Hippocampal formation (tissue), 2 donors: ENCODE measurements at regions not wholly inside any gene's neighbourhood (a gene's known extent, or its start where the extent isn't known, plus 50 kb on each side); places are given as distances from the start of the nearest gene placed in this dataset.

Source experiments
- DNase-seq, 2 donors: peaks; one replicate each; lab custom pipeline; 2025; lab: John Stamatoyannopoulos, UW

DNA sequence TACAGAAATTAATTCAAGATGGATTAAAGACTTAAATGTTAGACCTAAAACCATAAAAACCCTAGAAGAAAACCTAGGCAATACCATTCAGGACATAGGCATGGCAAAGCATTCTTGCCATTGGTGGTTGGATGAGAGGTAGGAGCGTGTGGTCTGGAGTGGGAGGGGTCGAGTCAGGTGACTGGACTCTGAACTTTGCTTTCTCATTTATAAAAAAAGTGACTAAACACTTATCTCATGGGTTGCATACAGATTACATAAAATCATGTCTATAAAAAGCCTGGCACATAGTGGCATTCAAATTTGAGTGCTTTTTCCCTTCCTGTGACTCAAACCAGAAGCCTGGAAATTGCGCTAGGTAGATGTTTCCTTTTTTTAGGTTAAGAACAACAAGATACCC lies 159.7 kb upstream of the SHISA6 start:
- no peak for DNase-seq

DNA sequence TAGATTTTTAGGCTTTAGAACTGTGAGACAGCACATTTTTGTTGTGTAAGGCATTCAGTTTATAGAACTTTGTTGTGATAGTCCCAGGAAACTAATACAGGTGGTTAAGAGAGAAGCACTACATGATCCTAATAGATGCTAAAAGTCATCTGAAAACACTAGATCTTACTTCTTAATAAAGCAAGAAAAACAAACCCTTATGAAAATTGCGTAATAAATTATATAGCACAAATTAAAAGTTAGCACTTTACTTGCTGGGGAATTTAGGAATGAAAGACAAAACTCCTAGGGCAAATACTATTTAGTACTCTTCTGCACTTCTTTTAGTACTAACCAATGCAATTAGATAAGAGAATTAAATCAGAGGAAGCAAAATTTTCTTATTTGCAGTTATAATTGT lies 163.3 kb upstream of the SHISA6 start:
- no peak for DNase-seq

DNA sequence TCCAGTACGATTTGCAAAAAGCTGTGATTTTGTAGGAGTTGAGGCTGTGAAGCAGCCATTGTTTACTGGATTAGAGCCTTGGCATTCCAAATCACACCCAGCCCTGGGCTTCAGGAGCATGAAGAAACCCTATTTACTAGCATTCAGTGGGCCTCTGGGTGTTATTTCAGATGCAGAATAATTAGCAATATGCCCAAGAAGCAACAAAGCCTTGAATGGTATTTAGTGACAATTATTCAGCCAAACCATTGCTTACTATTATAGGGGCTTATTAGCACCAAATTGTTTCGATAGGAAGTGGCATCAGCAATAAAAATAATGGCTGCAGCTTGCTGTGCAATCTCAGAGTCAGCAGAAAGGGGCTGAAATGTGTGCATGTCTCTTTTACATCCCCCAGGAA lies 166.6 kb upstream of the SHISA6 start:
- no peak for DNase-seq

DNA sequence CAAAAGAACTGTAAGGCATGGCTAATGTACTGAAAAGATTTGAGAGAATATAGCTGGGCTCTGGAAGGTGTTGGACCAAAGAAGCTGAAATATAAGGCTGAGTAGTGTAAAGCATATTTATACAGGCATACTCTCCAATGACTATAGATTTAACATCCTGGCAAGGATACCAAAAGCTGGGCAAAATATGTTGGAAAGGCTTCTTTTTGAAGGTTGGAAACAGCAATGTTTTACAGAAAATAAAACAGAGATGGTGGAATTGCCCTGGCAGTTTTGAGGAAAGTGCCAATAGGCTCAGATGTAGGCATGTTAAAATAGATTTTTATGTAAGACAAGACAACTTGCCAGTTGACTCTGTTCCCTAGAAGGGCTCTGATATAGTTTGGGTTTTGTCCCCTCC lies 184.1 kb upstream of the SHISA6 start:
- DNase-seq: no peak

DNA sequence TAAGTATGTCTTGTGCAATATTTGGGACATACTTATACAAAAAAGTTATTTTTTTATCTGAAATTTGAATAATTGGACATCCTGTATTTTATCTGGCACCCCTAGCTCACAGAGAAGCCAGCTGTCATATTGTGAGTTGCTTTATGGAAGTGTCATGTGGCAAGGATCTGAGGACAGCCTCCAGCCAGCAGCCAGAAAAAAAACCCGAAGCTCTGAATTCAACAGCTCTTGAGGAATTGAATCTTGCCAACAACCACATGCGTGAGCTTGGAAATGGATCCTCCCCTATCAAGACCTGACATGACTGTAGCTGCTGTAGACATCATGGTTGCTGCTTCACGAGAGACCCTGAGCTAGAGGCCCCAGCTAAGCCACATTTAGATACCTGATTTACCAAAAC lies 187.2 kb upstream of the SHISA6 start:
- DNase-seq: no peak

DNA sequence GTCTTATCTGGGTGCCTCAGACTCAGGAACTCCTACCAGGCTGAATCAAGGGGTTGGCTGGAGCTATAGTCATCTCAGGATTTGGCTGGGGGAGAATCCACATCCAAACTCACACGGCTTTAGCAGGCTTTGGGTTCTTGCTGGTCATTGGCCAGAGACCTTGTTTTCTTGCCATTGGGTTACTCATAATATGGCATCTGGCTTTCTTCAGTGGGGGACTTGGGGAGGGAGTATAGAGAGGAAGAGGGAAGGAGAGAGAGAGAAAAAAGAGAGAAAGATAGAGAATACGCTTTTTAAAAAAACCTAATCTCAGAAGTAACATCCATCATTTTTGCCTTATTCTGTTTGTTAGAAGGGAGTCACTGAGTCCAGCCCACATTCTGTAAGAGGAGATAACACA lies 191.5 kb upstream of the SHISA6 start:
- DNase-seq: no peak

DNA sequence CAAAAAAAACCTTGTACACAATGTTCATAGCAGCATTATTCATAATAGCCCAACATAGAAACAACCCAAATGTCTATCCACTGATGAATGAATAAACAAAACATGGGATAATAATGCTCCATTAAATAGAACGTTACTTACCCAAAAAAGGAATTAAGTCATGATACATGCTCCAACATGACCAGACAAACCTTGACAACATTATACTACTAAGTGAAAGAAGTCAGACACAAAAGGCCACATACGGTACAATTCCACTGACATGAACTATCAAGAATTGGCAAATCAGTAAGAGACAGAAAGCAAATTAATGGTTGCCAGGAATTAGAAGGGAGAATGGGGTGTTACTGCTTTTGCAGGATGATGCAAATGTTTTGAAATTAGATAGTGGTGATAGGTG lies 193.8 kb upstream of the SHISA6 start:
- no peak for DNase-seq

DNA sequence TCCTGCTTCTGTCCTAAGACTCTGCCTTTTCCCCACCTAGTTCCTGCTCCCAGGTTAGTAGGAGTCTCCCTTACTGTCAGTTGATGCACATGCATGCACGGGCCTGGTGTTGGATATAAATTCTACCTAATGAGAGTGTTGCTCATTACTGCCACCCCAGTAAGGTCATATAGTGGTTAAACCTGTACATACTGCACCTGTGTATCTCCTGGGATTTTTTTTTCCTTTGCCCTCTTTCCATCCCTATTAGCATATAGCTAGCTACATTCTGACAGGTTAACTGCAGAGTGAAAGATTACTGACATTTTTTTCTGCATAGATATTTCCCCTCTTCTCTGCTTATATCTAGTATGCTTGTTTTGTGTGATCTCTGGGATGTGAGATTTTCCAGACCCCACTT lies 201.5 kb upstream of the PIRT start:
- DNase-seq: no peak

DNA sequence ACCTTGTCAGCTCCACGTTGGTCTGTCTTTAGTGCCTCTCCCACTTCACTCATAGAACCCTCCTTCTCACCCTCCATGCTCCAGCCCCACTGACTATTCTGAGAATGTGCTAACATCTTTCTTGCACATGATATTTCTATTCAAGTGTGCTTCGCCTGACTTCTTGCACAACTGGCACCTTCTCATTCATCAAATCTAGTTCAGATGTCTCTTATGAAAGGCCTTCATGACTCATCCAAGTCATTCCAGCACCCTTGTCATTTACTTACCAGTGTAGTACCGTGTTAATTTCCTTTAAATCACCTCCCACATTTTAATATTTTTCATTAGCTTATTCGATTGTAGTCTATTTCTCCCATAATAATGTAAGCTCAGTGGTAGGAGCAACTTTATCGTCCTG lies 197.8 kb upstream of the PIRT start:
- no peak for DNase-seq

DNA sequence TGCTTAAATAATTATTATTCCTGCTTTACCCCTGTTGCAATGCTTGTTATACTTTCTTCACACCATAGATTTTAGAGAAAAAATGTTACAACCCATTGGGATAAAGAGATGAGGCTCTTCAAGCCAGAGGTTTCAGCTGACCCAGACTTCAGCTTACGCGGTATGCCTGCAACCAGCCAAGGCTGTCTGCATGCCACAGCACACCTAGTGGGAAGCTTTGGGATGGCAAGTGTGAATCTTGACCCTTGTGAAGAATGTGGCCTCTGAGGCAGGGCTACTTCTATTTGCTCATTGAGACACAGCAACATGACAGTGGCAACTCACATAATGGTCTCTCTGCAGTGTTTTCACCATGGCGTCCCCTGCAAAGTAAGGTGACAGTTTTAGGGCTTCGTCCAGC lies 193.9 kb upstream of the PIRT start:
- DNase-seq: no peak

DNA sequence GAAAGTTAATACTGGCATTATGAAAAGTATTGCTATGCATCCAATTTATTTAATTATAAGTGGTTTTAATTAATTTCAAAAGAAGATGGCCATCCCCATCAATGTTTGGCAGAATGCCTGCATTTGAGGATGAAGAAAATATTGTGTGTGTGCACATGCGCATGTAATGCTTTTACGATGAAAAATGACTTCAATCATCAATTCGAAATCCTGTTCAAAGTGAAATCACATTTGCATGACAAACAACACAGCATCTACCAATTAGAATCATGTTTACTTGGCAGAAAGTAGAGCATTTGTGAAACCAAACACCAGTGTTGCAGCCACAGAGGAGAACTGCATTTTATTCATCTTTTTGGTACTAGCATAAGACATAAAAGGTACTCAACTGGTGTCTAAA lies 191.9 kb upstream of the PIRT start:
- DNase-seq: no peak

DNA sequence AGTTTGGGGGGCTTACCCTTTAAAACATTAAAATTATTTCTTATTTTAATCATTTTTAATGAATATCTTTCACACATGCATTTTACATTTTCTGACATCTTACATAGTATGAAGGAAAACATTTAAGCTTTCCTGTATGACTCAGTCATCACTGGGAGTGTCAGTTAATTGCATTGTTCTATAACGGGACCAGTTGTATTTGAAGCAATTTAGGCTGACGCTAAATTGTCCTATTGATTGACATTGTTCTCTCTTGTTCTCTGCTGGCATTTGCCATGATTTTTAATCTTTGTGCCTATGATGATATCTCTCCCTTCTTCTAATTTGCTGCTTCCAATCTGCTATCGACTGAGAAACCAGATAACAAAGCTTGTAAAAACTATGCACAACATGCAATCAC lies 190.5 kb upstream of the PIRT start:
- no peak for DNase-seq

DNA sequence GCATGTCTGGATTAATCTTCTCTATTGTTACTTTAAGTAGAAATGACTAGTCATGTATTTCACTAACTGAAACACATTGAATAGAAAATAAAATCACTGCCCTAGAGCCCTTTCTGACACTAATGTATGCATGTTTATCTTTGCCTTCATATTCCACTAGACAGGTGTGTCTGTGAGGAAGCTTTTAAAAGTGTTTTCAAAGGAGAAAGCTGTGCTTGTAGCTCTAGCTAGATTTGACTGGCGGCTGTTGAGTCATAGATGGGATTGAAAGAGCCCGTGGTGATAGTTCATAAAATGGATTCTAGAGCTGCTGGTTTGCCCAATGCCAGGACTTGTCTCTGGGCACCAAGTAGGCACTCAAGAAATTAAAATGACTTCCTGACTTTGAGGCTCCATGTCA lies 189.0 kb upstream of the PIRT start:
- no peak for DNase-seq

DNA sequence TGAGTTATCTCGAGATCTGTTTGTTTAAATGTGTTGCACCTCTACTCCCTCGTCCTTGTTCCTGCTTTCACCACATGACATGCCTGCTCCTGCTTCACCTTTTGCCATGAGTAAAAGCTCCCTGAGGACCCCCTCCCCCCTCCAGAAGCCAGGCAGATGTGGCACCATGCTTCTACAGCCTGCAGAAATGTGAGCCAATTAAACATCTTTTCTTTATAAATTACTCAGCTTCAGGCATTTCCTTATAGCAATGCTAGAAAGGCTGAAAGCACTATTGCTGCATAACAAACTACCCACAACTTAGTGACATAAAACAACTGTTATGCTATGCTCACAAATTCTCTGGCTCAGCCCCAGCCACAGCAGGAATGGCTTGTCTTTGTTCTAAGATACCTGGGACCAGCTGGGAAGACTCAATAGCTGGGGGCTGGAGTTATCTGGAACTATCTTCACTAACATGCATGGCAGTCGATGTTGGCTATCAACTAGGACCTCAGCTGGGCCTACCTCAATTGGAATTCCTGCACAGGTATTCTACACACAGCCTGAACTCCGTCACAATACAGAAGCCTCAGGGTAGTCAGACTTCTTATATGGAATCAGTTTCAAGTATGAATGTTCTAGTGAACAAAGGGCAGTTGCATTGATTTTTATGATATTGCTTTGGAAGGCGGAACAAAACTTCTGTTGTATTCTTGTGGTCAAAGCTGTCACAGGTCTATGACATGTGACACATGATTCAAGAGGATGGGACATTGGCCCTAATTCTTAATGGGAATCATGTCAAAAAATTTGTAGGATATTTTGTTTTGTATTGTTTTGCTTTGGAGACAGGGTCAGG lies 186.0 kb upstream of the PIRT start:
- DNase-seq: no peak

DNA sequence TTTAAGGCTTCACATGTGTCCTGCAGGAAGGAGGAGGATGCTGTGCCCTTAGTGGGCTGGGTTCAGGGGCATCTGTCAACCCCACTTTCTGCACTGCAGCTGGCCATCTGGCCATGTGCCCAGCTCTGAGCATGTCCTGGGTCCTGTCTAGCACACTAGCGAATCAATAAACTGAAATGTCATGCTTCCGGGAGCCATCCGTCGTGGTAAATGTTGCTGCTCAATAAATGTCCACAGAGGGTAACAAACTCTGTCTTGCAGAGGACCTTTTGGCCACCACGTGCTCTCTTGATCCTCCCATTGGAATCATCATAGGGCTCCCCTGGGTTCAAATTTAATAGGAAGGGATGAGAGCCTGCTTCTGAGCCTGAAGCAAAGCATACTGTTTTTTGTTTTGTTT lies 168.6 kb upstream of the PIRT start:
- no peak for DNase-seq

DNA sequence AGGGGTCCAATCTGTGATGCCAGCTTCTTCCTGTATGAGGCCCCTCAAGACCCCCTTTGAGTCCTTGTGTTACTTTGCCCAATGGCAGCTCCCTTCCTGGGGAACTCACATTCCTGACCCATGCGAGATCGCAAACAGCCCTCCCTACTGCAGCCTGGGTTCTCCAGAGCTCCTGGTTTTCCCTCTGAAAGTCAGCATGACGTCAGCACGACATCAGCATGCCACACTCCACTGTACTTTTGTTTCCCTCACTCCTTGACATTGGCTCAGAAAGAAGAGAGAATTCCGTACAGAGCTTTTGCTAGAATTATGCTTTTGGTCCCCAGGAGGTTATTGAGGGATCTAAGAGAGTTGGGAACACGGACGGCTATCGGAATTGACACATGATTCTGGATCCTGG lies 168.1 kb upstream of the PIRT start:
- no peak for DNase-seq

DNA sequence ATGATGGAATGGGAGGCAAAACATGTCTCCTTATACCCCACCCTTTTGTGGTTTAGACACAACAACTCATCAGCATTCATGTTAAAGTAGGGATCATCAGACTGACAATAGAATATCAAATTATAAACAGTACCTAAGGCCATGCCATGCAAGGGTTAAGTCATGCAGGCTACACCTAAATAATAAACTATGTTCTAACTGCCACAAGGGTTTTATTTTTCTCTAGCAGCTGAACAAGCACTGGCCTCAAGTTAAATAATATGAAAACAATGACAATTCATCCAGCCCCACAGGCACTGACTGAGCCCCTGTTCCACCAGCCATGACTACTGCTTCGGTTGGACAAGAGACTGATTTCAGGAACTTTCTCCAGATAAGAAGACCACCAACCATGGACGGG lies 164.5 kb upstream of the PIRT start:
- DNase-seq: no peak

DNA sequence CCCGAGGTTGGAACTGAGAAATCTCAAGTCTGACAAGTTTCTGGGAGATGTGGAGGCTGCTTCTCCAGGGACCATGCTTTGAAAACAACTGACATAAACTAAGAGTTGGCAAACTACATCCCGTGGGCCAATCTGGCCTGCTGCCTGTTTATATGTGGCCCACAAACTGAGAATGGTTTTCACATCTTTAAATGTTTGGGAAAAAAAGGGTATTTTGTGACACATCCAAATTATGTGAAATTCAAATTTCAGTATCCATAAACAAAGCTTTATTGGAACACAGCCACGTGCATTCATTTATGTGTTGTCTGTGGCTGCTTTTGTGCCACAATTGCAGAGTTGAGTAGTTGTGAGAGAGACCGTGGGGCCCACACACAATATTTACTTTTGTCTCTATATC lies 163.8 kb upstream of the PIRT start:
- DNase-seq: no peak

DNA sequence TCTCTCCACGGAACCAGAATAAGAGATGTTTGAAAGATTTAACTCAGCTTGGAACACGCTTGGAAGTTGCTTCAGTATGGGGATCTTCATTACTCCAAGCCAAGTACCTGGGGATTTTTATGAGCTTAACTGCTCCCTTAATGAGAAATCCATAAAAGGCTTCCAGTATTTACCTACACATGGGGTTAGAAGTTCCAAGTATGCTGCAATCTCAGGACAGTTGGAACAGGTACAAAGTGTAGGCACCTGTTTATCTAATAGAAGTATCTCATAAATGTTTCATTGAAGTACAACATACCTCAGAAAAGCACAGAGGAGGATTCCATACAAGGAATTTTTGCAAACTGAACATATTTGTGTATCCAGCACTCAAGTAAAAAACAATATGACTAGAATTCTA lies 161.6 kb upstream of the PIRT start:
- no peak for DNase-seq

DNA sequence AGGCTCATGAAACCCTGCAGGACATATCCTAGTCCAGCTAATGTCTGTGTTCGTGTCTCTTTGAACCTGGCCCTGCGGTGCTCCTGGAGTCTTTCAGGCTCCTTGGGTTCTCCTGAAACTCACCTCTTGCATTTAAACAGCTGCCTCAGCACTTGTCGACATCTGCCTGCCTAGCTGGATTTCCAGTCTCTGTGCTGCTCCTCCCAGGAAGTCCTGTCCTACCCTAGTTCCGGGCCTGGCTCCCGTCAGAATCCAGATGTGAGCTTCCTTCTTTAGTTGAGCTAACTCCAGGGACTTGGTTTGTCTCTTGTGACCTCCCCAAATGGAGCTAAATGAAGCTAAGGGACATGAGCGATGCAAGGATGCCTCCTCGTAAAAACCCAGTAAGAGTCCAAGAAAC lies 155.2 kb upstream of the PIRT start:
- DNase-seq: no peak

DNA sequence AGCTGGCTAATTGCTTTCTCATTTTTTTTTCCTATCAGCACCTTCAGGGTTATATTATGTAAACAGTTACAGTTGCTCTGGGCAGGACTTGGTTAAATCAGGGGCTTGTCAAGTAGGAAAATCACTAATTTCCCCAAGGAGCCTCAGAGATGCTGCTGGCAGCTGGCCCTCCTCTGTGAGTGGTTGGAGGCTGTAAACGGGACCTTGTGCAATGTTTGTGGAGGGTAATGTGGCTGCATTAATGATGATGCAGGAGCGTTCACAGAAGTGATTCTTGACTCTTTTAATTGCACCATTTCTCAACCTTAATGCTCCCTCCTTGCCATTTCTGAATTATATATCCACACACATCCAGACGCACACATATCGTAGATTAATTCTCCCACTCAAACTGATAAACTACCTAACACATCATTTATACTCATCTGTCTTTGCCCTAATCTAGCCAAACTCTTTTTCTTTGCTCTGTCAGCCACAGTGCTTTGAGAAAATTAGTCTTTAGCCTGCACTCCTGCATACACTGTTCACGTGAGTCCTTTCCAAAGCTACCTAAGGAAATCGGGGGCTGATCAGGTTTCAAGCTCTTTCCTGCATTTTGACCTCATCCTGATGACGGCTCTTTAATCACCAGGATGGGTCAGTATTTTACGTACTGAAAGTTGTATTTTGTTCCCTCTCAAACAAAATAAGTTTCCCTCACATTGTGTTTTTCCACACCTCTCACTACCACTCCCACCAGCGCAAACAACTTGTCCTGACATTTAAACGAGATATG lies 154.4 kb upstream of the PIRT start:
- DNase-seq: no peak

DNA sequence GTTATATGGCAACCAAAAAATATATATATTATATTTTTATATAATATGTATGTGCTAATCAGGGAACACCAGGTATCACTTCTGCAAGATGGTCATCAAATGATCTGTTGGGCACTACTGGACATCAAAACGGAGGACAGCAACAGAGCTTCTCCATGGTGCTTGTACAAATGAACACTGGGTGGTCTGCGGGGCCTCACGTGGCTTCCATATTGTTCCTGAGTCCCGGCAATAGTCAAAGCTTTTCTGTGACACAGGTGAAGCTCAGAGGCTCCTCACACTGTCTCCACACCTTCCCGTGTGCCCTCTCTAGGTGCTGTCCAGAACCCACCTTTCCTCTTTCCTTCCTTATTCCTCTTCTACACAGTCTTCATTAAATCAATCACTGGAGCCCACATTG lies 149.9 kb upstream of the PIRT start:
- DNase-seq: no peak

DNA sequence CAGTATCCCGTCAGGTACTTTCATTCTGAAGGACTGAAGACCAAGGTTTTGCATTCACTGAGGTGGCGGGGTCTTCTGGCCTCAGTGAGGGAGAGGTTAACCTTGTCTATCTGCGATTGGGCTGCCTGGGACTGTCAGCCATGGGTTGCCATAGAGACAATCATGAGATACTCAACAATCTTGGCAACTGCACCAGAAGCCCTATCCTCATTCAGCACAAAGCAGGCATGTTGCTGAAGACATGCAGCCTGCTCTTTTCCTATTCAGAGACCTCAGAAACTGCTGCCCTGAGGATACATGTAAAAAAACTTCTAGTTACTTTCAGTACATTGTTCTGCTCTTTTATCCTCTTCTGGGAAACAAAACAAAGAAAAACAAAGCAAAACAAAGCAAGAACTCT lies 146.3 kb upstream of the PIRT start:
- DNase-seq: no peak

DNA sequence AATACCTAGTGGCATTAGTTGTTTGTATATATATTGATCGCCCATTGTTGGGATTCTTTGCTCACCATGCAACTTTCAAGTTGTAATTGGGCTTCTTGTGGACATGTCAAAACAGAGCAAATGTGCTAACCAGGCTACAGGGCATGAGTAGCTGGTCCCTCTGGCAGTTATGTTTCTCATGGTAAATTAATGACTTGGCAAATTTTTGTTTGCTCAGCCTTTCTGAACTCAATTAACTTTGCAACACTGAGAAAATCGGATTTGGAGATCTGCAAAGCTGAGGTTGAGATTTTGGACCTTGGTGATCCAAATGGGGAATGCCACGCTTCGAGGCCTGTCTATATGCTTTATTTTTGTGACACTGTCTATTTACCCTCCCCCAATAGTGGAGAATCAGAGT lies 138.5 kb upstream of the PIRT start:
- no peak for DNase-seq
